Endometrial microvascular endothelial cells (primary cell): ENCODE measurements at regions not wholly inside any gene's neighbourhood (a gene's known extent, or its start where the extent isn't known, plus 50 kb on each side); places are given as distances from the start of the nearest gene placed in this dataset.

Source experiments
- in situ Hi-C: cut with HindIII; loops from 2 replicates; pipeline ENCODE4 v1.10.0; 2017; ENCODE audit warnings: low sequenced_read_pairs, low pct_unique_long_range_greater_than_20kb; ENCODE audit errors: inconsistent ontology term

GRCh38 chr6:22017766-22018165, 279.1 kb downstream of the PRL start:
- in situ Hi-C loops: no loop called here

GRCh38 chr6:22019857-22020256, 277.0 kb downstream of the PRL start:
- in situ Hi-C loops: no loop called here

DNA sequence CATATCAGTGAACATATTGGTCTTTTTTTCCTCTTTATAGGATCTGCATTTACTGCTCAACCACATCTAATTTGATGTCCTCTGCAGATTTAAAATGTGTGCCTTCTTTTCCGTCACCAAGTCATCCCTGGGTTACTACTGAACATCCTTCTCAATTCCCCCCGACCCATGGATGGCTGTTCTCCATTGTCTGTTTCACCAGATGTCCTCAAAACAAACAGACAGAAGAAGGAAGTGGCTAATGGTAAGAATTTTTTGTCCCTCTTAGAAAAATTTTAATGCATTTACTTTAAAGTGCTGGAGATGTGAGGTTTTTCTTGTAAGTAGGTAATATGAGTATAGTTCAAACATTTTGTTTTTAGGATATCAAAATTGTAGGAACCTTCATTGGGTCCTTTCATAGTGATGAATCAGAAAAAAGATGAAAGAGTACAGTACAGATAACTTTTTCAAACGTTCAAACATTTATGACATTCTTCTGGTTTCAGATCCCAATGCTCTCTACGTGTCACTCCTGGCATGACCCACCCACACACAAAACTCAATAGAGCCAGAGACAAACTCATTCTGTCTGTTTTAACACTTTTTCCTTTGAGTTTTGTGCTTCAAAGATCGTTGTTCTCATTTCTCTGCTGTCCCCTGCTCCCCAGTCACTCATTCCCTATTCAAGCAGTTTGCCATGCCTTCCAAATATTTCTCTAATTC, 276.4 kb downstream of the PRL start:
- in situ Hi-C loops: no loop called here

DNA sequence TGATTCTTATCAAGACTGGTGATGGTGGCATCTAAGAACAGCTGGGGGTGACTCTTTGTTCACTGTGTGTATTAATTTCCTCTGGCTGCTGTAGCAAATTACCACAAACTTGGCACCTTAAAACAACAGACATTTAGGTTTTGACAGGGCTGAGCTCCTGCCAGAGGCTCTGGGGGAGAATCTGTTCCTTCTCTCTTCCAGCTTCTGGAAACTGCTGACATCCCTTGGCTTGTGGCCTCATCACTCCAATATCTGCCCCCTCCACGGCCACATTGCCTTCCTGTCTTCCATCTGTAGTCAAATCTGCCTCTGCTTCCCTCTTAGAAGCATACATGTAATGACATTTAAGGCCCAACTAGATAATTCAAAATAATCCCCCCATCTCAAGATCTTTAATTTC, 274.9 kb downstream of the PRL start:
- in situ Hi-C loops: no loop called here

DNA sequence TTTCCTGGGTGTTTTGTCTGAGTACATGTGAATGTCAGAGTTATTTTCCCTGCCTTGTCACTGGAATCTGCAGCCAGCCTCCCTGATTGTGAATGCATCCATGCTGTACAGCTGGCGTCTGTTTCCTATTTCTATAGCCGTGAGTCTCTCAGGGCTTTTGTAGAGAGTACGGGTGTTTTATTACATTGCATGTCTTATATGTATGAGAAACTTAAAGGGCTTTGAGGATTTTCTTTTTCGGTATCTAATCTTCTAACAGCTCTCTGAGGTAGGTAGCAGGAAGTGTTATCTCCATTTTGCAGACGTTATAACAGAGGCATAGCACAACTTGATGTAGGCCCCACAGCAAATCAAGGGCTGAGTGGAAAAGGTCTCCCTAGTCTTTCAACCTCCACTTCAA, 272.9 kb downstream of the PRL start:
- in situ Hi-C loops: no loop called here

- in situ Hi-C loops: no loop called here
These were observed 271.8 kb downstream of the PRL start for GRCh38 chr6:22024973-22025467.

DNA sequence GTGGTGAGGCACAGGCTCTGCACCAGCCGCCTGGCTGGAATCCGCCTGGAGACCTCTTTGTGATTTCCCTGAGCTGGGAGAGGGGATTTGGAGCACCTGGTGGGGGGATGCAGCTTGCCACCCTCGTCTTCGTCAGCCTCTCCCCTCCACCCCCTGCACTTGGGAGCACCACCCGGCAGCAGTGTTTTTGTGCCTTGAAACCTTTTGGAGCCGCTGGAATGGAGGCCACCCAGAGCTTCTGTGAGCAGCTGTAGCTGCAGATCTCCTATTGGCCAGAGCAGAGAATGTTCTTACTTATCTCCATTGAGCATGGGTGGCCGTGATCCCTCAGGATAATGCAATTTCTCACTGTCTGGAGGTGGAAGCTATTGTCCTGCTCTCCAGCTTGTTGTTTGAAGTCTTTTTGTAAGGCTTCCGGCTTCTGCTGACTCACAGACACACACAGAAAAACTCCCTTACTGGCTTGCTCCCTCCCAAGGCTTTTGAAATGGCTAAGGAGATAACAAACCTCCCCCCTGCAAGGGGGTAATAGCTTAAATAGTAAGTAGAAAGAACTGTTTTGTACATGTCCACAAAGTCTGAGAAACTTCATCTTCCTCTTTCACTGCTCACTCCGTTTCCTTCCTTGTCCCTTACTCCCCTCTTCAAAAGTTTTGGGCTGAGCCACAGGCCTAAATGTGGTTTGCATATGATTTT, 271.2 kb downstream of the PRL start:
- in situ Hi-C loops: no loop called here

DNA sequence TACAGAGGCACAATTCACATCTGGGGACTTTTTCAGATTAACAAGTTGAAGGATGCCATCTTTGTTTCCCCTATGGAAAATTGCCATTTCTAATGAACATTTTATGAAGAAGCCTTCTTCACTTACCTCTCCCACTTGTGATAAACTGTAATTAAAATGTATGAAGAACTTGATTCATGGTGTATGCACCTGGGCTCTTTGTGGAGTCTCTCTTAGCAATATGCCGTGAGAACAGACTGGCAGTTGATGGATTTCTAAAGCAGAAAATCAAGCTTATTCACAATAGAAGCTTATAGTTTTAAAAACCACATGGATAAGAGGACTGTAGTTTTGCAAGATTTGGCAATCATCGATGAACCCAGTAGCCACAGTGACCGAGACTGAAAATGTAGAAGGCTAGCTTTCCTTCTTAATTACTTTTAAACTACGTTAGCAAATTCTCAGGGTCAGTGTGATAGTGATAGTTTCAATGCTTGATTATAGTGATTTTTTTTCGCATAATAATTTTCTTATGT, 270.6 kb downstream of the PRL start:
- in situ Hi-C loops: no loop called here

- in situ Hi-C loops: no loop called here
These were observed 269.7 kb downstream of the PRL start for GRCh38 chr6:22027040-22027725.

DNA sequence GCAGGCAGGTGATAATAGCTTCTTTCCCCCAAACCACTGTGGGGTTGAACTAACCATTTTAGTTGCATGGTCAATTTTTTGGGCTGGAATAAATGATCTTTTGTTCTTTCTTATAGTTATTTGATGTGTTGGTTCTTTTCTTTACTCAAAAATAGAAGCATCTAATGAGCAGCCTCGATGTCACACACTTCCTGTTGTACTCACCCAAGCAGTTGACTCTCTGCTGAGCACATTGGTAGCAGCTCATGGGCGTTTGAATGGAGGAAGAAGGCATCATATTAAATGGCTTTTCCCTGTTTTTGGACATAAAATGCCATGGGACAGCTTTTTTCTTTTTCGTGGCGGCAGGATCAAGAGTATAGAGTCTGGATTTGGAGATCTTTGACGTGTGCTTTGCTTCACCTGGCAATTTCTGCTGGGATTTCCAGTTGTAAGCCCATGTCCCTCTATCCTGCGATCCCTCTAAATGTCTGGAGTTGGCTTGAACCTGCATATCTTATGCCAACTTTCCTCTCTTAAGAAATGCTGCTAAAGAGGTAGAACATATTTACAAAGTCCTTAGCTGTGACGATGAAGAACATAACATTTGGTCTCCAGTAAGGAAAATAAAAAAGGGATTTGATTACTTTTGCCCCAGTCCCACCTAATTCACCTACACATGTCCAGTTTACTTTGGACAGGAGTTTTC, 268.3 kb downstream of the PRL start:
- in situ Hi-C loops: no loop called here

DNA sequence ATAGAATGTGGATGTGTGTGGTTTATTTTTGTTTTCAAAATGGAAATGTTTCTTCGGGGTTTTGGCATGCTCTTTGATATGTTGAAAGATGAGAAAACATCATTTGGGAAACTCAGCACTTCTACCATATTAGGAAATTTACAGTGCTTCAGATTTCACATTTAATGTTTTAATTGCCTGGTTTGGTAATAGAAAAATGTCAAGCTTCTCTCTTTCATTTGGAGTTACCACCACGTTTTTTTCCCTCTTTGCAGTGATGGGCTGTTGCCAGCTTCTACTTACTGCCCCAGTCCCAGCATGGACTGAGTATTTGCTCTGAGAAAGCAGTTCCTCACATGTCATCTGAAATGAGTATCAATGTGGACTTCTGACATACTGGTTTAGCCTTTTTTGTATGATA, 267.7 kb downstream of the PRL start:
- in situ Hi-C loops: no loop called here

- in situ Hi-C loops: no loop called here
These were observed 265.9 kb downstream of the PRL start for GRCh38 chr6:22030730-22031619.

GRCh38 chr6:22035690-22036089, 261.1 kb downstream of the PRL start:
- in situ Hi-C loops: no loop called here

DNA sequence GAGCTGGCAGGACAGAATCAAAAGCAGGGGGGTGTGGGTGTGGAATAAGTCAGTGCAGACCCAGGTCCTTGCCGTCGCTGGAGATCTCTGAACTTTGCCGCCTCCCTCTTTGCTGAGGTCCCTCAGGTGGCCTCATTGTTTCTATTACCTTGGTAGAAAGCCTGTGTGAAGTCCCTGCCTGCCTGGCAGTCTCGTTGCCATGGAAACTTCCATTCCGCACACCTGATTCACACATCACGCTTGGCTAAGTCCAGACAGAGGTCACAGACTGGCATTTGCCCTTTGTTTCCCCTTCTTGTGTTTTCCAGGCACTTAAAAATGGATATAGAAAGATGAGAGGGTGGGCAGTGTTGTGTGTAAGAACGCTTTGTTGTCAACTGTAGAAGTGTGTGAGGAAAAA, 260.6 kb downstream of the PRL start:
- in situ Hi-C loops: no loop called here

DNA sequence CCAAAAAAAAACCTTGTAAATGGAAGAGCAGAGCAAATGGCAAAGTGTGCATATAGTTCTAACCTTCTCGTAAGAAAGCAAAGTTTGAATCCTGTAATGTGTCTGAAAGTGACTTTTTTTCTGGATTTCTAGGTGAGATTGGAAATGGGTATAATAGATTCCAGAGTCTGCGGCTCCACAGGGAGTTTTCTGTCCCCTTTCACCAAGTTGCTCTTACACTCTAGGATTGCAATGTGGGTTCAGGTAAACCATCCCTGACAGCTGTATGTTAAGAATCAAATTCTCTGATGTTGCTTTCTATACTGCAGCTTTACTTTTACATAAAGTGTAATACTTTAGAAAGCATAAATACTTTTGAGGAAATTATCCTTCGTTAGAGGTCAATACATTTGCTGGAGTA, 260.1 kb downstream of the PRL start:
- in situ Hi-C loops: no loop called here

DNA sequence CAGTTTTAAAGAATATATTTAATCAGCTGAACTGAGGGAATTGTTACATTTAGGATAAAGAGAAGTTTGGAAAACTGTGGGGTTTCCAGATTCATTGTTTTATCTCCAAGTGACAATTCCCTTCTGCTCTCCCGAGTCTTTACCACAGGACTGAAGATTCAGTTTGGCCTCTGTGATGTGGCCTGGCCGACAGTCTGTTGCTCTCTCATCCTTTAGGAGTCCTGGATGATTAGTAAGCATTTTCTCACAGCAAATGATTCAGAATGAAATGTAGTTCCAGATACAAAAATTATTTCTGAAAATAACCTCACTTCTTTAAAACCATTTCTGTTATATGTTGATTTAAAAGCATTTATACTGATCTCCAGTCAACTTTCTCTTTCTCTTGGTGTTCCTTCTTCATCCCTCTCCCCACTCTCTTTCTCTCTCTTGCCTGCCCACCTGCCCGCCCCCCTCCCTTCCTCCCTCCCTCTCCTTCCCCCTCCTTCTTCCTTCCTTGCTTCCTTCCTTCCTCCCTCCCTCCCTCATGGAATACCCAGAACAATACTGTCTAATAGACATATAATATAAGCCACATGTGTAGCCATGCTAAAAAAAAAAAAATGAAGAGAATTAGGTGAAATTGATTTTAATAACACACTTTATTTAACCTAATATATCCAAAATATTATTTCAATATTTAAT, 254.9 kb downstream of the PRL start:
- in situ Hi-C loops: no loop called here

GRCh38 chr6:22042706-22043105, 254.1 kb downstream of the PRL start:
- in situ Hi-C loops: no loop called here
